Inflammatory macrophage treated with lipopolysaccharide for 1 hour (primary cell): ENCODE measurements at regions not wholly inside any gene's neighbourhood (a gene's known extent, or its start where the extent isn't known, plus 50 kb on each side); places are given as distances from the start of the nearest gene placed in this dataset.

Experiments
- DNase-seq, 2 donors: peaks; one replicate each; pipeline ENCODE4 v3.0.0-alpha.2; 2020 to 2022

DNA sequence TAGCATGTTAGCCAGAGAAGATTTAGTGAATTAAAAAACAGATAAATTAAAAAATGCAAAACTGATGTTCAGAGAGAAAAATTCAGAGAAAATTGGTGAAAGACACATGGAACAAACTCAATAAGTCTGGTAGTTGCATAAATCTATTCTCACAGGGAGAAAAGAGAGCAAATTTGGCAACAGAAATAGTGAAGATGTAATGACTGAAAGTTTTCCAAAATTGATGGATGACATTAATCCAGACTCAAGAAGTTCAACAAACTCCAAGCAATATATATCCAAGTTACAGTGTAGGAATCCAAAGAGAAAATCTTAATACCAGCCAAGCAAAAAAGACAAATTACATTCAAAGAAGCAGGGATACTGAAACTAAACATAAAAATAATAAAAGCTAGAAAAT is 302.7 kb upstream of the ARPP21 start:
- no peak for DNase-seq

DNA sequence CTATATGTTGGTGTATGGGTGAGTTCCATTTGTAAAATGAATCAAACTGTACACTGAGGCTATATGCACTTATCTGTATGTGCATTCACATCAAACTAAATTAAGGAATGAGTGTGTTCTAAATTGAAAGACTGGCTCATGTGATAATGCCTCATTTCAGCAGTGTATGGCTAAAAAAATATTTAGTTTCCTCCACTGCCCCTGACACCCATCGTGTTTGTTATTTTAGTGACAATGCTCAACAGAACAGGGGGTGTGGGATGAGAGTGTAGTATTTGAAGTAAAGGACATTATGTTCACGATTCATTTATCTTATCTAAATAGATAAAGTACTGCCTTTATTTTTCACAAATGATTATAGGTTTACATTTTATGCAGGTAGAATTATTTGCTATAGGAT is 301.1 kb upstream of the ARPP21 start:
- no peak for DNase-seq

DNA sequence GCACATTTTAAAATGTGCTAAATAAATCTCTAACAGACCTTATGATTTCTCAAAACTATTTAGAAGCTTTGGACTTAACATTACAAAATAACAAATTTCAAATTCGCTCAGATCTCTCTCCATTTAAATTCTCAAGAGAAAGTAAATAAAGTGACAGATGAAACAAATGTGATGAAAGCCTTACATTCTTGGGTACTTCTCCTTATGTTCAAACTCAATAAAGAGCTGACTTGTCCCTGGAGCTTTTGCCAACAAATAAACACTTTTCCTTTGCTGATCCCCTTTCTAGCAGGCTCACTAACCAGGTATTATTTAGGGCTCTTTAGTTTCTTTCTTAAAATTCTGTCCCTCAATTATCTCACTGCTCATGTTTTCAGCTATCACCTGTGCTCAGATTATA is 259.1 kb upstream of the ARPP21 start:
- no peak for DNase-seq

DNA sequence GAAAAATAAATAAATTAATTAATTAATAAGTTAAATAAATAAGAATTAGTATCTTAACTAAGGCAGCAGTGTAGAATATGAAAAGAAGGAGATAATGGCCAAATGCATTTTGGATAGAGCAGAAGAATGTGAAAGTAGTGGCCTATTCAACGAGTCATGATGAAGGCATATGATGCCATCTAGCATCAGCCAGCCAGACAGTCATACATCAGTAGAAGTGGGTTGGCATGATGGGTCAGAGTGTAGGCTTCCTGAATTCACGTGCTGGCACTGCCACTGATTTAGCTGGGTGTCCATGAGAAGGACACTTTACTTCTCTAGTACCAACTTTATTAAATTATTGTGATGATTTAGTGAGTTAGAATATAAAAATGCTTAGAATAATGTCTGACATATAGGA is 256.1 kb upstream of the ARPP21 start:
- DNase-seq = no peak

DNA sequence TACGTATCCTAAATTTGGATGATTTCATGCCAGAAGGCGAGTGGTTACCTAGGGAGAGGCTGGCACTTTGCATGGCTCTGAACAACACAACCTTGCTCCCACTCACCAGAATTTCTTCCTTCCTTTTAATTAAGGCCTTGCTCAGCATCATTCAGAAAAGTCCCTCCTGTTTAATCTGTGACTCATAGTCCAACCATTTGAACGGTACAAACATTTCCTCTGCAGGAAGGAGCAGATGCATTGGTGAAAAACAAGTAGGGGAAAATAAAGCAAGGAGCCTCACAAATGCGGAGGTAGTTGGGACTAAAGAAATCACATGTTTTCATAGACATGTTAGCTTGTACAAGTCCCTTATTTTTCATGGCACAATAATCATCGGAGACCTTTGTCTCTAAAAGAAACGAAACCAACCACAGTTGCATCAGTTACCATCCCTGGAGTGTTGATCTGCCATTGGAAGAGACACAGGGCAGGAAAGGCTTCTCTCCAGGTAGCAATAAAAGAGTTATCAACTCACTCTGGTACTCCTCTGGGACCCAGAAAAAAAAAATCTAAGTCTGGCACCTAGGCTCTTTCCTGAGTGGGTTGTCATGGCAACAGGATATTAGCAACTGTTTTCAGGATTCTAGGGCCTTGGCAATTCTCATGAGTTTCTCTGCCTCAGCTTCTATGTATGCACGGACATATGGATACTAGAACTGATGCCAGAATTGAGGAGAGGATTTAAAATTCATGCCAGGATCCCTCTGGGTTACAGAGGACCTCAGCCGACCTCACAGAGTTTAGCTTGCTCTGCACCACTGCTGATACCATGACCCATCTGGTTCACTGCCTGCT is 255.4 kb upstream of the ARPP21 start:
- DNase-seq = no peak

DNA sequence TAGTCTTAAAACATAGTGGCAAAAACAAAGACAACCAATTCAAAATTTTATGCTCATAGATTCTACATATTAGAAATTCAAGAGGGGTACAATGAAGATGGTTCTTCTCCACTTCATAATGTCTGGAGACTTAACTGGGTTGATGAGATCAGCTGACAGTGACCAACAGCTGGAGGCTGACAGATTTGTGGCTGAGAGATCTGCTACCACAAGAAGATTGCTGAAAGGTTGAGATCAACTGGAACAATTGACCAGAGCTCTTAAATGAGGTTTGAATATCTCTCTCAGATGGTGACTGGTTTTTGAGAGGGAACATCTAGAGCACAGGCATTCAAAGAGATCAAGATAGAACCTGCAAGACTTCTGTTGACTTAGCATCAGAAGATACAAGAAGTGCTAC is 254.1 kb upstream of the ARPP21 start:
- DNase-seq = no peak

DNA sequence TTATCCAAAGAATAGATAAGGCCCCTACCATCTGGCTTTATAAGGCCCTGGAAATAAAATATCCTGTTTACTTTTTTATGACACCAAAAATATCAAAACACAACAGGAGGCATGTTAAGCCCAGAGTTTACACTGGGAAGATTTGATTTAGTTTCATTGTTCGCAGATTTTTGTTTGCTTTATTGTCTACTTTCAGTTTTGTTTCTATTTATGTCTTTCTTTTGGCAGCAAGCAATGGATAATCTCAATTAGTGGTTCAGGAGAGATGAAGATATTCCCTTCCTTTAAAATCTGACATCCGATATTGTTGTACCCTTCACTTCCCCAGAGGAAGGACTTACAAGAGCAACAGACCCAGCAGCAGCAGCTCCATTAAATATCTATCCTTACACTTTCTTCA is 249.4 kb upstream of the ARPP21 start:
- DNase-seq = no peak

DNA sequence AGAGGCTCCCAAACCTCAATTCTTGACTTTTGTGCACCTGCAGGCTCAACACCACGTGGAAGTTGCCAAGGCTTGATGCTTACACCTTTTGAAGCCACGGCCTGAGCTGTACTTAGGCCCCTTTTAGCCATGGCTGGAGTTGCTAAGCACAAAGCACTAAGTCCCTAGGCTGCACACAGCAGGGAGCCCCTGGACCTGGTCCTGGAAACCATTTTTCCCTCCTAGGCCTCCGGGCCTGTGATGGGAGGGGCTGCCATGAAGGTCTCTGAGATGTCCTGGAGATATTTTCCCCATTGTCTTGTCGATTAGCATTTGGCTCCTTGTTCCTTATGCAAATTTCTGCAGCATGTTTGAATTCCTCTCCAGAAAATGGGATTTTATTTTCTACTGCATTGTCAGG is 247.1 kb upstream of the ARPP21 start:
- DNase-seq = no peak

DNA sequence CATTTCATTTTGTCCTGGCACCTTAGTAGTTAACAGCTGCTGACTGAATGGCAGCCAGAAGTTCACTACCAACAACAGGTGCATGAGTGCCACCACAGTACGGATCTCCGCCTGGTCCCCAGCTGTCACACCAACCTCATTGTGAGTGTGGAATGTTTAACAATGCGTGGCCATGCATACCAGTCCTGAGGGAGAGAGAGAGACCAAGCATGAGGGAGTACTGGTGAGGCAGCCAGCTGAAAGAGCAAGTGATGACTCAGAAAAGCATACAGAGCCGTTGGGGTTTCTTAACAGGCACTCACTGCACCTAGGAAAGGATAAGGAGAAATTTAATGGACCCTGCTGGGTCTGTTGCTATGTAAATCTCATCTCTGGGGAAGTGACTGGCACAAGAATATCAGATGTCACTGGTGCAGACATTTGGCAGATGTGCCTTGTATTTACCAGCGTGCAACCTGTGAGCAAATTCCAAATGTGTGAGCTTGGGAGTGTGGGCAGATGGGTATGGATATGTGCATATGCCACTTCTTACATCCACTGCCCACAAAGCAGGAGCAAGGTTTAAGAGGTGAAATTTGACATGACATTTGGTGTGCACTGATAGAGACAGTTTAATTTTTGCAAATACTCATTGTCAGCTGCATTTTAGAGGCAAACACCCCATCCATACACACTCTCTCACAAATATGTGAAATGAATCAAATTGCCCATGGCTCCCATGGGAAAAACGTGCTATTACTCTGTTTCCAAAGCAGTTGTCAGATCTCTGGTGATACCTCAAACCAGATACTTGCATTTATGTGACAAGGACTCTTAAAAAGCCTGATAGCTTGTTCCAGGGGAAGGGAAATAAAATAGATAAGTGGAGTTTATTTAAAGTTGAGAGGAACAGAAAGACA is 245.2 kb upstream of the ARPP21 start:
- DNase-seq = no peak

DNA sequence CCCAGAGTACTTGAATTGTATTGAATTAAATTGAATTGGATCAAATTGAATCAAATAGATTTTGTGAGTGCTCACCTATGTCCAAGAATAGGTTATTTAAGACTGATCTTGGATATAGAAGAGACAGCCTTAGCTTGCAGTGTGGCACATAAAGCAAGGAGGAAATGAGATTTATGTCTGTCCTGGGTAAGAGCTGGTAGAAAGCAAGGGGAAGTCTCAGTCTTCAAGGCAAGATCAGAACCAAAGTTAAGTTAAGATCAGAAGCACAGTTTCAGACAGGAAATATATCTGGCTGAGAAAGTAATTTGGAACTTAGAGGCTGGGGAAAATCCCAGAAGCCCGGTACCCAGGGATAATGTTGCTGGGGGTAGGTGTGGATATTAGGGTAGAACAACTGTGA is 244.4 kb upstream of the ARPP21 start:
- no peak for DNase-seq

DNA sequence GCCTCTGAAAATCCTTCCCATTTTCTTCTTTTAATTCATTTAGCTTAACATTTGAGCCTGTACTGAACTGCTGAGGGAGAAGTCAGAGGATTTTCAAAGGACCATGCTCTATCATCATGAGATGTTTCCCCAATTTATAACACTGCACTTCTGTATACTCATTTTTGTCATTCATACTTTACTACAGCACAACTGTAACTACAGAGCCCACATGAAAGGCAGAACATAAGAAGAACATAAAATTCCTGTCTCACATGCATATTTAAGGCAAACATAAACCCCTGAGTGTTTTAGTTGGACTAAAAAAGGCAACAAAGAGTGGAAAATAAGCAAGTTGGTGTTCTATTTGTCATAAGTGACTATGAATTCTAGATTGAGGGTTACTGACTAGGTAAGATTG is 237.7 kb upstream of the ARPP21 start:
- DNase-seq = no peak

DNA sequence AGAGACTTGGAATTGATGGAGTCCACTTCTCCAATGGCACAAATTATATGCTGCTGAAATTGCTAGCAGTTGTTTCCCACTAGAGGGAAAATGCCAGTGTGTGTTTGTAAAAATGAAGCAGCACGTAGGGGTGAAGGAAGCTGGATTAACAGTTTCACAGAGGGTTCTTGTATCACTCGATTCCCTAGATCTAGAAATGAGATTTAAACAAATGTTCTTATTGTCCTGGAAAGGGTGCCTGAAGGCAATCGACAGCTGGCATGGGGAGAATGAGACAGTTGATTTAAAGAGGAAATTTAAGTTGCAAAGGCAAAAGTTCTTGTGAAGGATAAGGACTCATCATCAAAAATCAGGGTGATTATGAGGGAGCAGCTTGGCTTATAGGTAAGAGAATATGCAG is 234.8 kb upstream of the ARPP21 start:
- no peak for DNase-seq

DNA sequence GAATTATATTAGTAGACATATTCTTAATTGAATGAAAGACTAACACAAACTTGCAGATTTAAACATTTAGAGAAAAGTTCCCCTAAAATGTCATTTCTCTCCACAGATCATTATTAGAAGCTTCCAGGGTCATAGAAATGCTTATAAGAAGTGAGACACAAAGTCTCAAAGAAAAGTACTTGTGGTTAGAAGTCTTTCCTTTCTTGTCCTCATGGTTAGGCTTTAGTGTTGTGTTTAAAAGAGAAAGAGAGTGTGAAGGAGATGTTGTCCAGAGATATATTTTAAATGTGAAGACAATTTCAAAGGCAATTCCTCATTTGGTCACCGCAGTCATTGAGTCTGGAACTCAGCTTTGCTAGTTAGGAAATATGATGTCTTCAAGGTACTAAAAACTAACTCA is 230.4 kb upstream of the ARPP21 start:
- no peak for DNase-seq

DNA sequence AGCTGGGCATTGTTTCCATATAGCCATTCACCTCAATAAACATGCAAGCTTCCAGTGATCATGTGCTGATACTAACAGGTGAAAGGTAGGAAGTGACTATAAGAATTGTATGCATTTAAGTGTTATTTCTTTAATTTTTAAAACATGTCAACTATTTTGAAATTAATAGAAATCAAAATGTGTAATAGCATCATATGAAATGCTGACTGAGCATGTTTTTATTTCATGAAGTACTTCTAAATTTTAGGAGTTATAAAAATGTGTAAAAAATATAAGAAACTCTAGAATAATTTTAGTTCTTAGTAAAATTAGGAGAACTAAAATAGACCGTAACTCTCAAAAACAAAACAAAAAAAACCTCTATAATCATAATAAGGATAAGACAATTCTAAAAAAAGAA is 229.3 kb upstream of the ARPP21 start:
- DNase-seq = no peak

DNA sequence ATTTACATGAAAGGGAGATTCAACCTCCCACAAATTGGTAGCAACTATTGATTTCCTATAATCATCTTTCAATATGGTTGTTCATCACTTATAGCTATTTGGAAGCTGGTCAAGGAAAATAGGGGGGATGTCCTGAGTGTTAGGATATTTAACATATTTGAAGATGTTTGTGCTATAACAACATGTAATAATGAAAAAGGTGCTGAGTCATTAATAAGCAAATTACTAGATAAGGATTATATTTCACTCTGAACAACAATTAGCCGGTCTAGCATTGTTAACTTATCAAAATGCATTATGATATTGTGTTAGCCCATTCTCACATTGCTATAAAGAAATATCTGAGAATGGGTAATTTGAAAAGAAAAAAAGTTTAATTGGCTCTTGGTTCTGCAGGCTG is 225.8 kb upstream of the ARPP21 start:
- DNase-seq = no peak

DNA sequence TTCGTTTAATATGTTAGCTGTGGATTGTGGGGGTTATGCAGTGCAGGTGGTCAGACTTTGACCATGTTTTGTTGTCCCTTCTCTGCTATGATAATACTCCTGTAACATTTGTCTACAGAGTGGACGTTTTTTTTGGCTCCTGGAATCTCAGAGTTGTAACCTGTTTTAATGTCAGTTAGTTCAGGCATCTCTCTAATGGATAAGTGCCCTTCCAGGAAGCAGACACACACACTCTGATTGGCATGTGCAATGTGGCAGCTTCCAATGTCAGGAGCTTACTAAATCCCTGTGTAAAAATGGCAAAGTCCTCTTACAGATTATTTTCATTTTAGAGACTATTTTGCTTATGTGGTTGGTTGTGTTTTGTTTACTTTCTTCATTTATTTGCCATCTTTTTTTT is 222.2 kb upstream of the ARPP21 start:
- no peak for DNase-seq

DNA sequence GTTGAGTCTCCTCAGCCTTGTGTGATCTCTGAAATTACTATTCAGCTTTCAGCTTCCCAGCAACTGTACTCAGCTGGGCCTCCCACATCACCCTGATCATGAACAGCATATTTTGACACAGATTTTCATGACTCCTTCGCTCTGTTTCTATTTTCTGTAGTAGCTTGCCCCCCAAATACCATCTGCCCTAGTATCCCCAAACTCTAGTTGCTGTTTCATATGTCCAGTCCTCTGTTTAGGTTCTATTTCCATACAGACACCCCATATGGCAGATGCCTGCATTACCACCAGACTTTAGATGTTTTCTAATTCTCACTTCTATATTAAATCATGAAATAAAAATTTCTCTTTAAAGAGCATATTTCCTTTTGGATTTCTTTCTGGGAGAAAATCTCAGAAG is 217.2 kb upstream of the ARPP21 start:
- no peak for DNase-seq

DNA sequence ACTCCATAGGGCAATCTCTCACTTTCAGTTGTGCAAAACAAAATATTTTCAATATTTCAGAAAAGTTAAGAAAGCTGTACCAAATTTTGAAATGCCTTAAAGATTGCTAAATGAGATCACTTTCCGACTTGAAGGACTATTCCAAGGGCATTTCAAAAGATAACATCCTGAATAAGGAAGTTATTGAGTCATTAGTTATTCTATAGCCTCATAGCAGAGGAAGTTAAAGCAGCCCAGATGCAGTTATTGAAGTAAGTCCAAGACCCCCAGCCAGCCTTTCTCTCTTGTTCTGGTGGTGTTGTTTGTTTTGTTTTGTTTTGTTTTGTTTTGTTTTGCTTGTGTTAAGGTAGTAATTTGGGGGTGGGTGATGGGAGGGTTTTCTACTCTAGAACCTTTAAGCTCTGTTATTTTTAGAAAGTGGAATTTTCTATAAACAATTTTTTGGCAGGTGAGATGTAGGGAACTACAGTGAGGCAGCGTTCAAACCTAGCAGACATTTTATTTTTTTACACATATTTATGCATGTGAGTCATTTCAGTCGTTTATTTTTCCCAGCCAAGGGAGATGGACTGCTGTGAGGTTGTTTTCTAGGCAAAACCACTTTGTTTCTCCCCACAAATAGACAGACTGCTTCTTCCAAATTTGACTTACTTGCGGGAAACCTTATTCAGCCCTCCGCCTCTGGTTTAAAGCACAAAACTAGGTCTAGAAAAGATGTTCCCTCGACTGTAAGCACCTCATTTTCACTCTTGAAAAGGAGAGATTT is 216.3 kb upstream of the ARPP21 start:
- DNase-seq = no peak

DNA sequence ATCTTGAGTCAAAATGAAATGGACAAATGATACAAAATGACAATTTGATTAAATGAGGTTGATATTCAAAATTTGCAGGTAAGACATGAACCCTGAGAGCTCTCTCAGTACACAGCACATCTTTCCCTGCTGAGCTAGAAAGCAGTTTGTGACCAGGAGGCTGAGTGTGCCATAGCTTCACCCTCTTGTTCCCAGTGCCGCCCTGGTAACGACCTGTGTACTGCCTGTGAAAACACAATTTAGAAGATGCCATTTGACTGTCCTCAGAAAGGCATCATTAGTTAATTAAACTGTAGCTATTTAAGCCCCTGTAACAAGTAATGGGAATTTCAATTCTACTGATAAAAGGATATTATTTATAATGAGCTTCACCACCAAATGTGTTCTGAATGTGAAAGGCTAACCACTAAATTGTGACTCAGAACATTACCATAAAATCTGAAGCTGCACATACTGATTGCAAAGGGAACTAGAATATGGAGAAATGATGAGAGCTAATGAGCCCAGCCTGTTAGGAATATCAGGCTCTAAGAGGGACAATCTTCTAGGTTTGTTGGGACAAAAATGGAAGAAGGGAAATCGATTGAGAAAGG is 212.9 kb upstream of the ARPP21 start:
- DNase-seq = no peak

DNA sequence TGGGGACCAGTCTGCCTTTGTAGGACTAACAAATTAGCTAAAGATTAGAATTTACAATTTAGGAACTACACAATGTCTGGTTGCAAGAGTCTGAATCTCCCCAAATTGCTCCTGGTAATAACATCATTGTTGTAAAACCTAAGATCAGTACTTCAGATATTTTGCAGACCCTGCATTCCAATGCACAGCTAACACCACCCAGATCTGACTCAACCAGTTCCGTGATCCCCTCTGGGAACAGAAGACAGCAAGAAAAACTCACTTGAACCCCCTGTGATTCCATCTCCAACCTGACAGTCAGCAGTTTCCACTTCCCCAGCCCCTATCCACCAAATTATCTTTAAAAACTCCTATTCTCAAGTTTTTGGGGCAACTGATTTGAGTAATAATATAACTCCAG is 201.9 kb upstream of the ARPP21 start:
- DNase-seq = no peak

DNA sequence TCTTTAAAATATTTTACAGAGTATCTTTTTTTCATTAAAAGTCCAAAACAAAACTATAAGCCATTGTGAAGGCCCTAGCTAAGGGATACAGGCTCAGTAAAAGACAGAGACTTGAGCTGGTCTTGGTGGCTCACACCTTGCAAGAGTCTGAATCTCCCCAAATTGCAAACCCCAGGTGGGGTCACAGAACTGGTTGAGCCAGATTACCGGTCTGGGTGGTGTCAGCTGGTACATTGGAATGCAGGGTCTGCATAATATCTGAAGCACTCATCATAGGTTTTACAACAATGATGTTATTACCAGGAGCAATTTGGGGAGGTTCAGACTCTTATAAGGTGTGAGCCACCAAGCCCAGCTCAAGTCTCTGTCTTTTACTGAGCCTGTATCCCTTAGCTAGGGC is 201.2 kb upstream of the ARPP21 start:
- DNase-seq = no peak

DNA sequence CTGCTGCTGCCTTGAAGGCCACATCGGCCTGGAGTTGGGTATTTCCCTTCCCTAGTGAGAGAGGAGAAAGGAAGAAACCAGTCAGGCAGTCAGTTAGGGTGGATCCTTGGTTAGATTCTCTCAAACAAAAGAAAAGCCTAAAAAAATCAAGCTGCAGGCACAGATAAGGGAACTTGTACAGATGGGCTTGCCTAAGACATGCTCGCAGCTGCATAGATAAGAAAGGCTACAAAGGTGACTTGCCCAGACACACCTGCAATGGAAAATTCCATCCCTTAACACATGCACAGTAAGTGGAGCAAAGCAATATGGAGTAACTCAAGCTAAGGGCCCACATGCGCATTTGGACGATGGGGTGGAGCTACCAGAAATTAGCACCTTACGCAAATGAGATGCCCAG is 199.7 kb upstream of the ARPP21 start:
- no peak for DNase-seq

DNA sequence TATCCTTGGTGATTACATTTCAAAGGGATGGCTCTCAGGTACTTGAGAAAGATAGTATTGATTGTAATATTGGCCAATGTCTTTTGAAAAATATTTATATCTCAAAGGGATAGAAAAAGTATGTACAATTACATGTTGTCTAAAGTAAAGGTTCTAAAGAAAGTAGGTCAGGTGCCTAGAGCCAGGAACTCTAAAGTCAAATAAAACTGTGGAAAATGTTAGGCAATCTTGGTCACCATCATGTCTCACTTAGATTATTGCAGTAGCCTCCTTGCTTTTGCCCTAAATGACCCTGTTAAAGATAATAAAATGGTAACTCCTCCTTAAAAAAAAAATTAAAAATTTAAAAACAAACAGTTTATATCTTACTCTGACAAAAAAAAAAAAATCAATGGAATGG is 198.5 kb upstream of the ARPP21 start:
- no peak for DNase-seq
